Neural progenitor cell (in vitro differentiated cells): ENCODE measurements at regions not wholly inside any gene's neighbourhood (a gene's known extent, or its start where the extent isn't known, plus 50 kb on each side); places are given as distances from the start of the nearest gene placed in this dataset.

Experiments
- DNase-seq: peaks from one replicate; pipeline ENCODE4 v3.0.0-alpha.2; 2016; ENCODE audit warnings: low spot score
- H2AFZ ChIP-seq: fragments of 200-600 bp; sonication (generic); replicated peaks from 2 replicates; pipeline ENCODE4 v1.6.1; 2016; ENCODE audit warnings: antibody characterized with exemption
- H3F3A ChIP-seq: fragments of 200-600 bp; sonication (generic); 2 replicates; pipeline ENCODE4 v1.6.1; 2016; ENCODE audit warnings: antibody characterized with exemption, low read depth
- H3K27ac ChIP-seq: fragments of 200-600 bp; sonication (generic); 2 replicates; pipeline ENCODE4 v1.5.1; 2016; ENCODE audit warnings: mild to moderate bottlenecking
- H3K27me3 ChIP-seq: fragments of 200-600 bp; sonication (generic); 2 replicates; pipeline ENCODE4 v1.6.1; 2016; ENCODE audit warnings: mild to moderate bottlenecking, moderate library complexity
- H3K36me3 ChIP-seq: fragments of 200-600 bp; sonication (generic); 2 replicates; pipeline ENCODE4 v1.5.1; 2016
- H3K4me1 ChIP-seq: fragments of 200-600 bp; sonication (generic); 2 replicates; pipeline ENCODE4 v1.6.1; 2016; ENCODE audit warnings: mixed run types
- H3K4me2 ChIP-seq: fragments of 200-600 bp; sonication (generic); 2 replicates; pipeline ENCODE4 v1.6.1; 2016
- H3K4me3 ChIP-seq: fragments of 200-600 bp; sonication (generic); 2 replicates; pipeline ENCODE4 v1.5.1; 2016
- H3K79me2 ChIP-seq: fragments of 200-600 bp; sonication (generic); 2 replicates; pipeline ENCODE4 v1.6.1; 2016; ENCODE audit warnings: low read depth
- H3K9ac ChIP-seq: fragments of 200-600 bp; sonication (generic); 2 replicates; pipeline ENCODE4 v1.6.1; 2016
- H3K9me3 ChIP-seq: fragments of 200-600 bp; sonication (generic); 2 replicates; pipeline ENCODE4 v1.5.1; 2016; ENCODE audit warnings: low read depth
- H4K20me1 ChIP-seq: fragments of 200-600 bp; sonication (generic); 2 replicates; pipeline ENCODE4 v1.6.1; 2016; ENCODE audit warnings: low read depth
- H3K27ac Mint-ChIP-seq: 3 replicates; pipeline ENCODE4 v1.8.0; 2021; ENCODE audit warnings: mixed read lengths
- H3K27me3 Mint-ChIP-seq: 2 replicates; pipeline ENCODE4 v1.8.0; 2022; ENCODE audit warnings: low read depth, mild to moderate bottlenecking, inconsistent platforms, moderate library complexity, mixed read lengths; ENCODE audit not compliant: insufficient read depth
- H3K36me3 Mint-ChIP-seq: 3 replicates; pipeline ENCODE4 v1.8.0; 2021; ENCODE audit warnings: mixed read lengths
- H3K4me1 Mint-ChIP-seq: 3 replicates; pipeline ENCODE4 v1.8.0; 2021; ENCODE audit warnings: mixed read lengths
- H3K4me3 Mint-ChIP-seq: 3 replicates; pipeline ENCODE4 v1.8.0; 2021; ENCODE audit warnings: mild to moderate bottlenecking, moderate library complexity, mixed read lengths
- H3K9me3 Mint-ChIP-seq: 3 replicates; pipeline ENCODE4 v1.8.0; 2020; ENCODE audit warnings: mixed read lengths
- CTCF ChIP-seq: fragments of 200-600 bp; sonication (generic); IDR thresholded peaks from 2 replicates; pipeline ENCODE4 v1.5.1; 2017; ENCODE audit warnings: antibody characterized with exemption, mild to moderate bottlenecking
- EZH2 ChIP-seq: fragments of 200-600 bp; sonication (generic); IDR thresholded peaks from 2 replicates; pipeline ENCODE4 v1.6.1; 2017; ENCODE audit warnings: antibody characterized with exemption, mild to moderate bottlenecking, moderate library complexity
- EZH2phosphoT487 ChIP-seq: fragments of 200-600 bp; sonication (generic); IDR thresholded peaks from 2 replicates; pipeline ENCODE4 v1.6.1; 2017; ENCODE audit warnings: antibody characterized with exemption

GRCh38 chr10:117914334-117914733, 132.4 kb downstream of the RAB11FIP2 start:
- Histone ChIP-seq H3K27ac (no peak overlapping the region), H3K79me2 (no peaks in the 10 kb centered on the region), H3K27me3 (no peaks in the 10 kb centered on the region), H3K9ac (no peak overlapping the region), H2AFZ (no peak overlapping the region), H3K4me1 (no peaks in the 10 kb centered on the region), H3K36me3 (no peaks in the 10 kb centered on the region), H3K9me3 (no peaks in the 10 kb centered on the region), H3K4me3 (no peak overlapping the region), H3F3A (no peaks in the 10 kb centered on the region), H3K4me2 (no peak overlapping the region), H4K20me1 (no peaks in the 10 kb centered on the region)
- TF ChIP-seq CTCF (no peak), EZH2 (no peak), EZH2phosphoT487 (no peak)
- Mint-ChIP-seq H3K27me3 (no peaks in the 10 kb centered on the region), H3K36me3 (no peaks in the 10 kb centered on the region), H3K4me3 (no peak overlapping the region), H3K27ac (no peak overlapping the region), H3K4me1 (peaks cover 3% of the 10 kb centered on the region), H3K9me3 (no peaks in the 10 kb centered on the region)
- DNase-seq, result no peak

GRCh38 chr10:117920956-117921355, 125.8 kb downstream of the RAB11FIP2 start:
- no peaks in the 10 kb centered on the region for H3K9me3 ChIP-seq
- no peak overlapping the region for H3K4me3 ChIP-seq
- no peaks in the 10 kb centered on the region for H3K4me1 ChIP-seq
- H3K79me2 ChIP-seq, result no peaks in the 10 kb centered on the region
- H3K4me2 ChIP-seq, result no peak overlapping the region
- H3K9me3 Mint-ChIP-seq, result no peaks in the 10 kb centered on the region
- H3F3A ChIP-seq, result no peaks in the 10 kb centered on the region
- no peak overlapping the region for H3K27ac ChIP-seq
- H4K20me1 ChIP-seq, result no peaks in the 10 kb centered on the region
- no peak overlapping the region for H3K27ac Mint-ChIP-seq
- H3K4me3 Mint-ChIP-seq, result no peak overlapping the region
- no peaks in the 10 kb centered on the region for H3K36me3 ChIP-seq
- TF ChIP-seq EZH2 (no peak), EZH2phosphoT487 (no peak), CTCF (no peak)
- no peak for DNase-seq
- H2AFZ ChIP-seq, result no peak overlapping the region
- H3K4me1 Mint-ChIP-seq, result peaks cover 3% of the 10 kb centered on the region
- H3K36me3 Mint-ChIP-seq, result no peaks in the 10 kb centered on the region
- H3K9ac ChIP-seq, result no peak overlapping the region
- no peaks in the 10 kb centered on the region for H3K27me3 ChIP-seq
- peaks cover 3% of the 10 kb centered on the region for H3K27me3 Mint-ChIP-seq

GRCh38 chr10:117921421-117921820, 125.3 kb downstream of the RAB11FIP2 start:
- DNase-seq, result no peak
- H3K27ac ChIP-seq, result no peak overlapping the region

More at GRCh38 chr10:117921421-117921820, 125.3 kb downstream of the RAB11FIP2 start:
- H3K9me3 Mint-ChIP-seq, result no peaks in the 10 kb centered on the region
- H3K9me3 ChIP-seq, result no peaks in the 10 kb centered on the region
- H3K4me3 Mint-ChIP-seq, result no peak overlapping the region
- H4K20me1 ChIP-seq, result no peaks in the 10 kb centered on the region
- peaks cover 3% of the 10 kb centered on the region for H3K27me3 Mint-ChIP-seq
- H3F3A ChIP-seq, result no peaks in the 10 kb centered on the region
- H3K27ac Mint-ChIP-seq, result no peak overlapping the region
- TF ChIP-seq EZH2 (no peak), EZH2phosphoT487 (no peak), CTCF (no peak)
- no peaks in the 10 kb centered on the region for H3K79me2 ChIP-seq
- H3K9ac ChIP-seq, result no peak overlapping the region
- no peaks in the 10 kb centered on the region for H3K36me3 ChIP-seq
- no peaks in the 10 kb centered on the region for H3K36me3 Mint-ChIP-seq
- H3K4me1 Mint-ChIP-seq, result peaks cover 3% of the 10 kb centered on the region
- no peak overlapping the region for H3K4me2 ChIP-seq
- H3K4me1 ChIP-seq, result no peaks in the 10 kb centered on the region
- H3K27me3 ChIP-seq, result no peaks in the 10 kb centered on the region
- H2AFZ ChIP-seq, result no peak overlapping the region
- no peak overlapping the region for H3K4me3 ChIP-seq
